ENCODE measurements at regions not wholly inside any gene's neighbourhood (a gene's known extent, or its start where the extent isn't known, plus 50 kb on each side); places are given as distances from the start of the nearest gene placed in this dataset.

- TF ChIP-seq EZH2 (optimal IDR thresholded peaks at IDR 0.05; ENCODE audit: low read depth, low read length) (no peak), EZH2phosphoT487 (IDR thresholded peaks at IDR 0.05; ENCODE audit: low read length) (no peak)
- TF ChIP-seq, protein P1, sequence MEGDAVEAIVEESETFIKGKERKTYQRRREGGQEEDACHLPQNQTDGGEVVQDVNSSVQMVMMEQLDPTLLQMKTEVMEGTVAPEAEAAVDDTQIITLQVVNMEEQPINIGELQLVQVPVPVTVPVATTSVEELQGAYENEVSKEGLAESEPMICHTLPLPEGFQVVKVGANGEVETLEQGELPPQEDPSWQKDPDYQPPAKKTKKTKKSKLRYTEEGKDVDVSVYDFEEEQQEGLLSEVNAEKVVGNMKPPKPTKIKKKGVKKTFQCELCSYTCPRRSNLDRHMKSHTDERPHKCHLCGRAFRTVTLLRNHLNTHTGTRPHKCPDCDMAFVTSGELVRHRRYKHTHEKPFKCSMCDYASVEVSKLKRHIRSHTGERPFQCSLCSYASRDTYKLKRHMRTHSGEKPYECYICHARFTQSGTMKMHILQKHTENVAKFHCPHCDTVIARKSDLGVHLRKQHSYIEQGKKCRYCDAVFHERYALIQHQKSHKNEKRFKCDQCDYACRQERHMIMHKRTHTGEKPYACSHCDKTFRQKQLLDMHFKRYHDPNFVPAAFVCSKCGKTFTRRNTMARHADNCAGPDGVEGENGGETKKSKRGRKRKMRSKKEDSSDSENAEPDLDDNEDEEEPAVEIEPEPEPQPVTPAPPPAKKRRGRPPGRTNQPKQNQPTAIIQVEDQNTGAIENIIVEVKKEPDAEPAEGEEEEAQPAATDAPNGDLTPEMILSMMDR (IDR thresholded peaks at IDR 0.05; ENCODE audit: low read length) = no peak
- DNase-seq = no peak
- no peaks in the 10 kb centered on the region for H3K9me3 ChIP-seq (replicated peaks; ENCODE audit: insufficient read depth, low read length)
- H3K4me2 ChIP-seq (ENCODE audit: low read depth, low read length) = no peak overlapping the region
- no peaks in the 10 kb centered on the region for H3K4me1 ChIP-seq (ENCODE audit: low read length)
- H3K79me2 ChIP-seq (ENCODE audit: low read length) = no peaks in the 10 kb centered on the region
- no peak overlapping the region for H2AFZ ChIP-seq (ENCODE audit: low read length)
- no peak overlapping the region for H3K27ac ChIP-seq (ENCODE audit: low read length)
- no peaks in the 10 kb centered on the region for H3K27me3 ChIP-seq (replicated peaks; ENCODE audit: insufficient read depth, low read length)
- H3K36me3 ChIP-seq (replicated peaks; ENCODE audit: insufficient read depth, low read length) = no peaks in the 10 kb centered on the region
- H3K9ac ChIP-seq (ENCODE audit: low read length) = no peak overlapping the region
- H4K20me1 ChIP-seq (ENCODE audit: insufficient read depth, low read length) = no peaks in the 10 kb centered on the region
- H3F3A ChIP-seq (ENCODE audit: insufficient read depth, low read length) = no peaks in the 10 kb centered on the region
- H3K4me3 ChIP-seq (ENCODE audit: low read length) = no peak overlapping the region
- H3K9me2 ChIP-seq (replicated peaks; ENCODE audit: insufficient read depth, low read length) = no peaks in the 10 kb centered on the region
These were observed 135.0 kb downstream of the IDS start for GRCh38 chrX:149370097-149370496.

- Histone ChIP-seq H3K9ac (ENCODE audit: low read length) (no peak overlapping the region), H4K20me1 (ENCODE audit: insufficient read depth, low read length) (no peaks in the 10 kb centered on the region), H3K27me3 (replicated peaks; ENCODE audit: insufficient read depth, low read length) (no peaks in the 10 kb centered on the region), H3K4me2 (ENCODE audit: low read depth, low read length) (no peak overlapping the region), H3K27ac (ENCODE audit: low read length) (no peak overlapping the region), H3K4me3 (ENCODE audit: low read length) (no peak overlapping the region), H3K9me3 (replicated peaks; ENCODE audit: insufficient read depth, low read length) (no peaks in the 10 kb centered on the region), H3F3A (ENCODE audit: insufficient read depth, low read length) (no peaks in the 10 kb centered on the region), H3K79me2 (ENCODE audit: low read length) (no peaks in the 10 kb centered on the region), H2AFZ (ENCODE audit: low read length) (no peak overlapping the region), H3K9me2 (replicated peaks; ENCODE audit: insufficient read depth, low read length) (no peaks in the 10 kb centered on the region), H3K4me1 (ENCODE audit: low read length) (no peaks in the 10 kb centered on the region), H3K36me3 (replicated peaks; ENCODE audit: insufficient read depth, low read length) (no peaks in the 10 kb centered on the region)
- TF ChIP-seq EZH2 (optimal IDR thresholded peaks at IDR 0.05; ENCODE audit: low read depth, low read length) (no peak), EZH2phosphoT487 (IDR thresholded peaks at IDR 0.05; ENCODE audit: low read length) (no peak)
- TF ChIP-seq, protein P1 (IDR thresholded peaks at IDR 0.05; ENCODE audit: low read length) = no peak
- DNase-seq = no peak
These were observed 139.6 kb downstream of the IDS start for GRCh38 chrX:149365552-149365951.

DNA sequence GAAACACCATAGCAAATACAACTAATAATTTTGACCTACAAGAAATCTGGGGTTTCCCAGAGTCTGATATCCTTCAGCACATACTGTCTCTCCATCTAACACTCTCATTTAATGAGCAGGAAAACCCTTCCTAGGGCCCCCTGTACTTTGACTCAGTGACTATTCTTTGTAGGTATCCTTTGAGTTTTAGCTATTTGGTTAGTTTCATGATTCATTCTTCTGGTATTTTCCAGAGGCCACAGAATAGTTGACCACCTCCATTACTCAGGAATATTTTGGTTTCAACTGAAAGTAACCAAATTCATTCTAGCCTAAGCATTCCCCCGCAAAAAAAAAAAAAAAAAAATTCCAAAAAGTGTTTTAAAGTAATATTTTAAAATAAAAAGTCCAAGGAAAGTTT, 140.0 kb downstream of the IDS start:
- no peaks in the 10 kb centered on the region for H3F3A ChIP-seq (ENCODE audit: insufficient read depth, low read length)
- H3K36me3 ChIP-seq (replicated peaks; ENCODE audit: insufficient read depth, low read length) = no peaks in the 10 kb centered on the region
- H3K27me3 ChIP-seq (replicated peaks; ENCODE audit: insufficient read depth, low read length) = no peaks in the 10 kb centered on the region
- H3K4me1 ChIP-seq (ENCODE audit: low read length) = no peaks in the 10 kb centered on the region
- H3K4me2 ChIP-seq (ENCODE audit: low read depth, low read length) = no peak overlapping the region
- H3K79me2 ChIP-seq (ENCODE audit: low read length) = no peaks in the 10 kb centered on the region
- DNase-seq = no peak
- H2AFZ ChIP-seq (ENCODE audit: low read length) = no peak overlapping the region
- H3K9me3 ChIP-seq (replicated peaks; ENCODE audit: insufficient read depth, low read length) = no peaks in the 10 kb centered on the region
- H4K20me1 ChIP-seq (ENCODE audit: insufficient read depth, low read length) = no peaks in the 10 kb centered on the region
- H3K9ac ChIP-seq (ENCODE audit: low read length) = no peak overlapping the region
- TF ChIP-seq EZH2 (optimal IDR thresholded peaks at IDR 0.05; ENCODE audit: low read depth, low read length) (no peak), EZH2phosphoT487 (IDR thresholded peaks at IDR 0.05; ENCODE audit: low read length) (no peak)
- TF ChIP-seq, protein P1 (IDR thresholded peaks at IDR 0.05; ENCODE audit: low read length) = no peak
- no peak overlapping the region for H3K27ac ChIP-seq (ENCODE audit: low read length)
- H3K9me2 ChIP-seq (replicated peaks; ENCODE audit: insufficient read depth, low read length) = no peaks in the 10 kb centered on the region
- no peak overlapping the region for H3K4me3 ChIP-seq (ENCODE audit: low read length)

Data from MM.1S (cell line).